SW480 (cell line): ENCODE measurements at regions not wholly inside any gene's neighbourhood (a gene's known extent, or its start where the extent isn't known, plus 50 kb on each side); places are given as distances from the start of the nearest gene placed in this dataset.

ENCODE experiments used
- DNase-seq: peaks from one replicate; pipeline ENCODE4 v3.0.0-alpha.2; 2016; ENCODE audit warnings: low spot score

DNA sequence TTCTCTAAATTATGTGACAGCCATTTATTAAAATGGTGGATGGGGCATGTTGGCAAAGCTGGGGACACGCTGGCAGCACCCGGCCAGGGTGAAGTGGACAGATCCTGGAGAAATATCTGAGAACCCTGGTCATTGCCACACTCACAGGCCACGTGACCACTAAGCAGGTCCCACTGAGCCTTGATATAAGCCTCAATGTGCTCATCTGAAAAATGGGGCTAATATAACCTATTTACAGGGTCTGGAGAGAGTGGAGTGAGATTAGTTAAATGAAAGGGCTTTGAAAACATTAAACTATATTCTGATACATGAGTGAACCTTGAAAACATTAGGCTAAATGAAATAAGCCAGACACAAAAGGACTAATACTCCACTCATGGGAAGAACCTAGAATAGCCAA lies 108.9 kb downstream of the RBFOX3 start:
- no peak for DNase-seq

DNA sequence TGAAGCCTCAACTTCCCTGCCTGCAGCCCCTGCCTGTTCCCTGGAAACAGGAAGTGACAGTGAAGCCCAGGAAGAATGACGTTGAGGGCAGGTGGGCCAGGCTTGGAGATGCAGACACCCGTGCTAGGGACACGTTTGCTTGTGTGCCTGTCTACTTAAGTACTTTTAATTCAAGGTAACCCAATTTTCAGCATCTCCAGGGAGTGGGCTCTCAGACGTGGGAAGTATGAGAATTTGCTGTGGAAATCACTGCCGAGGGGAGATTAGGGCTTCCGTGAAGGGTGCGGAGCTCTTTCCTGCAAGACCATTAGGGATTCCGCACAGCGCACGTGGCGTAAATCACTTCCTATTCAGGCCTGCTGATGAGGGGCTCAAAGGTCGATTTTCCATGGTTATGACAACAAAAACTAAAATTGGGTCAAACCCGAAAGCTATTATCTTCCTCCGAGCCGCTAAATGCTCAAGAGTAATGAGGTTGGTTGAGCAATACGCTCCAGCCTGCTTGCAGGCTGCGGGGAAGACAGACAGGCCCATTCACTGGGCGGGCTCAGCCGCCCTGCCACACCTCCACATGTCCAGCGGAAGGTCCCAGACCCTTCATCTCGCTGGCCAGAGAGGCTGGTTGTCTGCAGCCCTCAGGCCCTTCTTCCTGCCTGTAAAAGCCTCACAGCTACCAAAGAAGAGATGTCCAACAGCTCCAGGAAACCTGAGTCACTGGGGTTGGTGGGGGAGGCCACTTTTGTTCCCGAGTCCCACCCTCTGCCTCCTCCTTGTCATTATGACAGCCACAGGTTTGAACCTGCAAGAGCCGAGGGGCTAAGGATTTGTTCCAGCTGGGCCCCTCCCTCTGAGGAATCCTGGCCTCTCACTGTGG lies 109.9 kb downstream of the RBFOX3 start:
- no peak for DNase-seq

DNA sequence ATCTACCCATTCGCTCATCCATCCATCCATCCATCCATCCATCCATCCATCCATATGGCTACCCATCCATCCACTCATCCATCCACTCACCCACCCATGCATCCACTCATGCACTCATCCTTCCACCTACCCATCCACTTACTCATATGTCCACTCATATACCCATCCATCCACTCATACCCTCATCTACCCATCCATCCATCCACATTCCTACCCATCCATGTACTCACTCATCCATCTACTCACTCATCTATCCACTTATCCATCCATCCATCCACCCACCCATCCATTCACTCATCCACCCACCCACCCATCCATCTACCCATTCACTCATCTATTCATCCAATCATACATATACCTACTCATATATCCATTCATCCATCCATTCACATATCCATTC lies 112.0 kb downstream of the RBFOX3 start:
- no peak for DNase-seq

DNA sequence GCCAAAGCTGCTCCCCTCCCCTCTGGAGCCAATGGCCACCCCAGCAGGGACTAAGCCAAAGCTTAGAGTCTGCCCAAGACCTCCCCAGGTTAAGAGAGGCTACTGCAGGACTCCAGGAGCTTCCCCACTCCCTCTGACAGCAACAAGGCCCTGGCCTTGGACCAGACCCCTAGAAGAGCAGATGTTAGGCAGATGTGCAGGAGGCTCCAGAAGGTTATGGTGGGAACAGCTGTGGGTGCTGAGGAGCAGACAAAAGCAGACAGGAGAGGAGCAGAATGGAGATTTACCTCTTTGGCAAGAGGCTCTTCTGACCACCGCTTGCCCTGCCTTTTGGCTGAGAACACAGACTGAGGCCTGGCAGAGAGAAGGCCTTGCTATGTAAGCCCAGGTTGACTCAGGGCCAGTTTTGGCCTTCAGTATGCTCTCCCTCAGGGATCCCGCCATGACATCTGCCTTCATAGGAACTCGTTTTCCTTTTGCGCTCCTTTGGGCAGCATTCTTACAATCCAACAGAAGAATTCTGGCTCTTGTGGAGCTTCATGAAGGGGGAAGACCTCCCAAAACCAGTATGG lies 113.0 kb downstream of the RBFOX3 start:
- DNase-seq: no peak

DNA sequence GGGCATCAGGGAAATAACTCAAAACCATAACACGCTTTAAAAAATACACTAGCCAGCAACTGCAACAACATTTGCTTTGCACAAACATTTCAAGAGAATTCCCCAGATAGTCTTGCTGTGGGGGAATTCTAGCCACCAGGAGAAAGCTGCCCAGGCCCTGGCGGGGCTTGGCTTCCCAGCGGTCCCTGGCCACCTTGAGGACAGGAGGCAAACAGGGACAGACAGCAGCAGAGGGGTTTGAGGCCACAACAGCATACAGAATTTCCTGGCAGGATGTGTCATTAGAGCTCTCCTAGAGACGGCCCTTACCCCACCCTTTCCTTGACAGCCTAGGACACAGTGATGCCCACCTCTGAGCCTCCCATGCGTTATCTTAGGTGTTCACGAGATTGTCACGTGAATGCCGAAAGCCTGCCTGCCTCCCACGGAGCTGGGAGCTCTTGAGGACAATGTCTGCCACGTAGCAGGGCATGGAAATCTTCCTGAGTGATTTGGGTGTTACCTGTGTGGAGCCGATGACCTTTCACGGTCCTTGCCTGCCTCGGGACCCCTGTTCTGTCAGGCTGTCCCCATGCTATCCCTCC lies 114.3 kb downstream of the RBFOX3 start:
- DNase-seq: no peak

DNA sequence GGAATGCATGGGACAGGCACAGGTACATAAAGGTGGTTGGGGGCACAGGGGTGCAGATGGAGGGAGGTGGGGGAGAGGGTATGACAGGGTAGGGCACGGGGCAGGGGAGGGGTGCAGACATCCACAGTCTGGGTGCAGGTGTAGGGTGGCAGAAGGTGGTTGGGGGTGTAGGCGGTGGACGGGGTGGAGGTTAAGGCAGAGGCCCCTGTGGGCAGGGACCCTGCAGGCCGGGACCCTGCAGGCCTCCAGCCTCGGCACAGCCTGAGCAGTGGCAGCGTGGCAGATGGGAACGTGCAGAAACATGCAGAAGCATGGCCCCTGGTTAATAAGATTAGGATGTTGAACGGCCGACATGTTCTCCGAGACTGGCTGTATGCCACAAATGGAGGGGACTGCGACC lies 115.2 kb downstream of the RBFOX3 start:
- DNase-seq: no peak

DNA sequence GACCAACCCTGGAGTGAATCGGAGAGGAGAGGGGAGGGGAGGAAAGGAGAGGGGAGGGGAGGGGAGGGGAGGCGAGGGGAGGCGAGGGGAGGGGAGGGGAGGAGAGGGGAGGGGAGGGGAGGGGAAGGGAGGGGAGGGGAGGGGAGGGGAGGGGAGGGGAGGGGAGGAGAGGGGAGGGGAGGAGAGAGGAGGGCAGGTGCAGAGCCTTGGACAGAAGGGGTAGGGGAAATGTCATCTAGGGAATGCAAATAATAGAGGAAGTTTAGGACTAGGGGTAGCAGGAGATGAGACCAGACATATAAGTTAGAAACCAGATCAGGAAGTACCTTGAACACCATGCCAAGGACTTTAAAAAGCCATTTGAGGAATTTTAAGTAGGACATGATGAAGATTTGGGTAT lies 119.8 kb downstream of the RBFOX3 start:
- DNase-seq: no peak

DNA sequence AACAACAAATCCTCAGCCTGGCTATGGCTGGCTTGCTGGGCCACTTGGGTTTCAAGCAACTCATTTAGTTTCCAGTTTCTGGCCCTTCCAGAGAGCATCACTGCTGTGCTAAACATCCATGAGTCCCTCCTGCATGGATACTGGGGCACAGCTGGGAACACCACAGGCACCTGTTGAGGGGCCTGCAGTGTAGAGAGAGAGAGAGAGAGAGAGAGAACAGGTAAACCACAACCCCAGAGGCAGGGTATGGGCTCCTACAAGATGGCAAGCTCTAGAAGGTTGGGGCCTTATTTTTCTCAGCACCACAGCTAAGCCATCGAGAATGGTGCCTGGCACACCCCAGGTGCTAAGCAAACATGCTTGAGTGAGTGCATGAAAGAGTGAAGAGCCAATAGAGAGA lies 120.3 kb downstream of the RBFOX3 start:
- DNase-seq: no peak

DNA sequence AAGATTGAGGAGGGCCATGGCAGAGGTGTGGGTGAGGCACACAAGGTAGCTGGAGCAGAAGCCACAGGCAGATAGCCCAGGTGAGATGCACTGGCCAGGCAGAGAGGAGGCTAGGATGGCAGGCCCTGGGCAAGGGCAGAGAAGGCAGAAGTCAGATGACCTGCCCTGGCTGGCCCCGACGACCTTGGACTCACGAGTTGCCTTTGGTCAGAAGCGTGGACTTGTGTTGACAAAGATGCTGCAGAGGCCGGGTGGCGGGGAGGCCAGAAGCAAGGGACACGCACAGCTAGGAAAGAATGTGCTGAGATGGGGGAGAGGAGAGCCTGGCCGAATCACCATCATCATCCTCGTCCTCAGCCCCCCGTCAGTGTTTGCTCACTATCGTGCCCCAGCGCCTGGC lies 123.7 kb downstream of the RBFOX3 start:
- DNase-seq: no peak

DNA sequence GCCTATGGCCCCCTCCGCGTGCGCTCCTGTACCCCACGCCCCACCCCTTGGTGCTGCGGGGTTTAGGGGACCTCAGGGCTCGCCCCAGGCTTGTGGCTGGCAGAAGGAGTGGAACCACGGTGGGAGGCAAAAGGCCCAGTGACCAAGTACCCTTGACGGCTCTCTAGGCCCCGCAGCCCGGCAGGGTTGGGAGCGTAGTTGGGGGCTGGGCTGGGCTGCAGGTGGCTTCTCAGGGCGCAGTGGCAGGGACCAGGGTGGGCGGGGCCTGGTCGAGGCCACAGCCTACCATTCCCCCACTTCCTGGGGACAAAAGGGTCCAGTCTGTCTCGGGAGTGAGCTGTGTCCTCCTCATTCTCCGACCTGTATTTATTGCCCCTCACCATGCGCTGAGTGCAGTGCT lies 124.9 kb downstream of the RBFOX3 start:
- no peak for DNase-seq

DNA sequence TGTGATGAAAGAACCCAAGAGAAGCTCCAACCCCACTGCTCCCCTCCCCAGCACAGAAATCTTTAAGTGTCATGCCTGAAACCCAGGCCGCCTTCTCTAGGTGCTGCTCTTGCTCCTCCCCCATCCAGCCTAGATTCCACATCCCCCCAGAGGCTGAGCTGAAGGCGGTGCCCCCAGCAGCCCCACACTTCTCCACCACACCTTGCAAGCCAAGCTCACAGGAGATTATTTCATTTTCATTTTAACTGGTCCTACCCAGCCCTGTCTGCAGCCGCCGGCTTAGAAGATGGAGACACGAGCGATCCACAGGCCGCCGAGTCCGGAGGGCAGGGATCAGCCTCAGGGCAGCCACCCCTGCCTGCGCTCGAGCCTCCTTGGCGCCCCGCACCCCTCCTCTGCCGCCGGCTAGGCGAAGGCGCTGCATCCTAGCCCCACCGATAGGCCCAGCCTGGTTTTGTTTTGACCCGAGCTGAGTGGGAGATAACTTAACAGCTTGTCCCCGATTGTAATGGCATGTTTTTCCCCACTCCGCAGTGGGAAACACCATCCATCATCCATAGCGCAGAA lies 125.3 kb downstream of the RBFOX3 start:
- no peak for DNase-seq

DNA sequence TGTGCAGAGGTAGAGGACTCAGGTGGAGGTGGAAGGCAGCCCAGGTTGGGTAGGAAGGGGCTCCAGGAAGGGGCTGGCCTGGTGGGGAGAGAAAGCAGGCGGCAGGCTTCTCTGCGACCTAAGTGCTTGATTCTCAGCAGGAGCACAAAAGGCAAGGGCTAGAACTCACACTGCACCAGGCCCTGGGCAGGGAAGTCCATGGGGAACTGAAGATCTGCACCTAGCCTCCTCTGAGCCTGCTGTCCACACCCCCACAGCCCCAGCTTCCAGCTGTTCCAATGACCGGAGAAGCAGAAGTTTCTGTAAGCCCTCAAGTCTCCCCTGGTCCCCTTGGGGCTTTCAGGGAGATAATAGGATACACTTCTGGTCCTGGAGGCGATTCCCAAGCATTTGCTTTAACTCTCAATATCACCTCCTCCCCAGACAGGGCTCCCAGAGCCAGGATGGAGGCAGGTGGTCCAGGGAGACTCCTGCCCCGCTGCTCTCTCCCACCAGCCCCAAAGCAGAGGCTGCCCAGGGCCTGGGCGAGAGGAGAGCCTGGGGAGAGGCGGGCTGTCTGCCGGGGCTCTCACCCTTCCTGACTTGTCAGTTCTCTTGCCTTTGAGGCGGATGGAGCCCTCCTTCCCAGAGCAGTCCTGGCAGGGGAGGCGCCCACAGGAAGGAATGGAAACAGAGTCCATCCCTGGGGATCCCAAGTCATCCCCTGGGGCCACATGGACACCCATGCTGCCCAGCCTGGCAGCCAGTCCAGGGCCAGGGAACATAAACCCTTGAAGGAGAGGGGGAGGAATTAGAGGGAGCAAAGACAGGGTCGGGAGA lies 126.0 kb downstream of the RBFOX3 start:
- DNase-seq: no peak

DNA sequence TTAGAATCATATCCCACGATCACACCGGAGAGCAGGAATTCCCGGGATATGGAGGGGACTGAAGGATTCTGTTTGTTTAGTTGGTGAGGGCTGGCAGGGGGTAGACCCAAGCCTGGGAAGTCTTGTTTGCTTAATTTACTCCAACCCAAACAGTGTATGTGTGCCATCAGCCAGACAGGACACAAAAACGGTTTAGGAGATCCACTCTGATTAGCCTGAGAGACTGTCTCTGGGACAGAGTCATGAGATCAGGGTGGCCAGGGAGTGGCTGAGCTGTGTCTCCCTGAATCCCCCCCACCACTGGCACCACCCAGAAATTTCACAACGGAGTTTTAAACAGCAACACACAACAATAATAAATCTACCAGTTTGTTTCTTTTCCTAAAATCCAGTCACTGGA lies 127.0 kb downstream of the RBFOX3 start:
- DNase-seq: no peak

DNA sequence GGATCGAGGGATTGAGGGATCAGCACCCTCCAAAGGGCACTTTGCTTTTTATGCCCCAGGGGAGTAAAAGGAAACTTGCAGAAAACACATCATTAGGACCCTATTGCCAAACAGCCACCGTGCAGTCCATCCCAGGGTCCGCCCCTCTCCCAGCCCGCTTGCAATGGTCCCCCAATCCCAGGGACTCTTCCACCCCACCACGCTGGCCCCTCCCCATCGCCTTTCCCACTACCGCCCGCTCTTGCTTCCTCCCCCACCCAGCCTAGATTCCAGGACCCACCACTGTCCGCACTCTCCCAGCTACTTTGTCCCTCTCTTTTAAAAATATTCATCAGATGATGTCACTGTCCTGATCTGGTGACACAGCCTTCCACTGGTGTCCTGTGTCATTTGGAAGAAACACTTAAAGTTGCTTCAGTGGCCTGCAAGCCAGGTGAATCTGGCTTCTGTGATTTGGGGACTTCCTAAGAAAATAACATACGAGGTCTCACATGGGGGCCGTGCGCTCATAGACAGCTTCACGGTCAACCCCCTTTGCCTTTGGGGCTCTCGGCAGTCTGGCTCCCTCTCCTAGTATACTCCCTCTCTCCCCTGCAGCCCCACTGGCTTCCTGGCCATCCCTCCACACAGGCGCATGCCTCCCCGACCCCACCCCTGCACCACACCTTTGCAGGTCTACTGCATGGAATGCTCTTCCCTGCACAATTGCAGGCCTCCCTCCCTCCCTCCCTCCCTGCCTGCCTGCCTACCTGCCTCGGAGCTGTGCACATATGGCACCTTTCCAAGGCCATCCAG lies 127.9 kb downstream of the RBFOX3 start:
- no peak for DNase-seq

DNA sequence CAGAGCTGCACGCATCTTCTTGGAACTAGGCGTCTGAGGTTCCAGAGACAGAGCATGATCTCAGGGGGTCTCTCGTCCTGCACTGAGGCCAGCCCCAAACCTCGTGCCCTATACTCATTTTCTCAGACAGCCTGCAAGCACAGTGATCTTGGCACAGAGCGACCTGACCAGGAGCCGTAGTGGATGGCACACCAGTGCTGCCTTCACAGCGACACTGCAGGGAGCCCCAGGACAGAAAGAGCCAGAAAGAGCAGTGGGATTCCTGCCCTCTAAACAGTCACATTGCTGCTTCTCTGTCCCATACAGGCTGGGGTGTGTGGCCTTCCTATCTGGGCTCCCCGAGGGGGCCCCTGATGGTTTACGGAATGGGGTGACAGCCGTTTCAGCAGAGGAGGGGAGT lies 131.0 kb downstream of the RBFOX3 start:
- DNase-seq: no peak

DNA sequence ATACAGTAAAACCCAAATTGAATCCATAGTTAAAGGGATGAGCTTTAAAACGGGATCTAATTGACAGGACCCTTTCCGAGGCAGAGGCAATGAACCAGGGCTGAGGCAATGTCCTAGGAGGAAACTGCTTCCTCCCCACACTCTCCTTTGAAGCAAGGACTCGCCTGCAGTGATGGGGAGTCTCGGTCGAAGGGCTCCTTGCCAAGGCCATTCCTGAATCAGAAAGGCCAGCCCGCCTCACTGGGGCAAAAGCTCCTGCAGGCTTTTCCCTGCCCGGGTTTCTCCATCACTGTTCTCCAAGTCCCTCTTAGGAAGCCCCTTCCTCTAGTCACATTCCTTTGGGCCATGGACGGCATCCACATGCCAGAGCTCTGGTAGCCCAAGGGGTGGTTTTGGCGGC lies 132.0 kb downstream of the RBFOX3 start:
- DNase-seq: no peak

DNA sequence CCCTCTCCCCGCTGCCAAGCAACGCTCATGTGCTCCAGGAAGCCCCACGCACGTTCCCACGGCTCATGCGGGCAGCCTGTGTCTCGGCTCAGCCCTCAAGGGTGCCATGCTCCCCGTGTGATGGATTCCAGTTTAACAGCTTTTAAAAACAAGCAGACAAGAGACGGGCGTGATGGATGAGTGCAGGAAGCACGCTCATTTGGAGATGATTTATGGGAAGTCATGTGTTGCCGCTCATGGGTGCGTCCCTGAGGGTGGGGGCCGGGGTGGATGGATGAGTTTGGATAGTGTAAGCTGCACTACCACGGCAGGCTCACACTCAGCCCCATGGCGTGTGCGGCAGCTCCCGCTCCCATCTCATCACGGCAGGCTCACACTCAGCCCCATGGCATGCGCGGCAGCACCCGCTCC lies 132.8 kb downstream of the RBFOX3 start:
- no peak for DNase-seq

DNA sequence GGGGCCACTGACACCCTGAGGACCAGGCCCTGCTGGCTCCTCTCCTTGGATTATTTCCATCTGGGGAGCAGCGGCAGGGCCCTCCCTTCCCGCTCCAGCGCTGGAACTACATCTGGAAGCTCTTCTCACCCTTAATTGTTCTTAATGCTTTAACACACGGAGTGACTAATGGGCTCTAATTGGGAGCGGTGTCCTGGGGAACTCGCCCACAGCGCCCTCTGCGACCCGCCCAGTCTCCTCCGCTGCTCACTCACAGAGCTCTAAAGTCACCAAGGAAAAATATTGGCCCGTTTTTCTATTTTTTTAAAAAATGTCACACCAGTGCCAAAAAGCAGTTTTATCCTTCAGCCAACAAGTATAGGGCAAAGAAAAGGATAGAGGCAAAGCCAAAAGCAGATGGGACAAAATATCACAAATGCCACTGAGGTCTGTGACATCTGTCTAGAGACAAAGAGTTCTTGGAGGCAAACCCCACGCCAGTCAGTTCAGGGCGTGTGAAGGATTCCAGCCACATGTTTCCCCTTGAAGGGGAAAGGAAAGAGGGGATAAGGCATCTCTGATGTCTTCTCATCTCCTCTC lies 134.7 kb downstream of the RBFOX3 start:
- DNase-seq: no peak

DNA sequence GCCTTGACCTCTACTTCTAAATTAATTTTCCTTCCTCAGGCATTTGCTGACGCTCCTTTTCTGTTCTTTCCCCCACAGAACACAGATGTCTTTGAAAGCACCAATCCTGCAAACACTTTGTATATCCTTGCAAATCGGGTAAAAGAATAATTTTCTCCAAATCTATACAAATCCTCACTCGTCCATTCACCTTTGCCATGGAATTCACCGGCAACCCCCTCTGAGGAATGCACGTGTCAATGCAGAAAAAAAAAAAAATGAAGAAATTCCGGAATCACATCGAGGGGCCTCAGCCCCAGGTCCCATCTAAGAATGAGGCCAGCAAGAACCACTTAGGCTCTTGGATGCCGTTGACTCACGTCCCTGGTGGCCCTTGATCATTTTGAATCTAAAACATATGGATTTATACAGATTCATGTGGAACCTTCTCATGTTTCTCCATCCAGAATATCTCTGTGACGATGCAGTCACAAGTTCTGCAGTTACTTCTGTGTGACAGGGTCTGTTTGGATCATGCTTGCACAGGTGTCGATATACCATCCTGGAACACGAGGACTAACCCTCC lies 136.9 kb downstream of the RBFOX3 start:
- DNase-seq: no peak

DNA sequence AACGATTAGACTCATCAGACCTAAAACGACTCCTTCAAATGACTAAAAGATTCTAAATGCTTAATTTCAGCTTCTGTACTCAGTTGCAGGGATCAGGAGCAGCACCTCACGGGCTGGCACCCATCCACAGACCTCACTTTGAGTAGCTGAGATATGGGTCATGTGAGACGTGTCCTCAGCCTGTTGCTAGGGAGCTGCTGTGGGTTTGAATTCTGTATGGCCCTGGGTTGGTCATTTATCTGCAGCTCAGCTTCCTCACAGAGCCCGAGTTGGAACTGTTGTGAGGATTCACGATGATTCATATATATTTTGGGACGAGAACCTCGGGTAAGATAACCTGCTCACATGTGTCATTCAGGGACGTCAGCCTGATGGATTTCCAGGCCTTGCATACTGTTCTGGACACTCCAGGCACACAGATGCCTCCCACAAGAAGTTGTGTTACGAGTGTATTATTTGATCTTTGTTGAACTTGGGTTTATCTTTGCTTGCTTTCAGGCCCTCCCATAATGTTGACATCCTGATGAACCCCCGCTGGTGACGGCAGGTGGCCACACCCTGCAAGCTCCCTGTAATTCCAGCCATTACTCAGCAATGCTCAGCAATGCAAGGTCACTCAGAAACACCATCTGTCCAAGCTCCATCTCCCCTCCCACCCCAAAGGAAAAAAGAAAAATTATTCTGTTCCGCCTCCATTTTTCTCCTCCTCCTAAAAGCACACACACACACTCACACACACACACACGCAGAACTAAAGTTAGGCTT lies 137.6 kb downstream of the RBFOX3 start:
- DNase-seq: peak; percentile 40
